Hepatocyte (in vitro differentiated cells): ENCODE measurements at regions not wholly inside any gene's neighbourhood (a gene's known extent, or its start where the extent isn't known, plus 50 kb on each side); places are given as distances from the start of the nearest gene placed in this dataset.

Source experiments
- DNase-seq: peaks from one replicate; pipeline ENCODE4 v3.0.0-alpha.2; 2016; ENCODE audit warnings: low spot score
- H2AFZ ChIP-seq: fragments of 200-600 bp; sonication (generic); 2 replicates; pipeline ENCODE4 v1.6.0; 2016; ENCODE audit warnings: antibody characterized with exemption, mild to moderate bottlenecking
- H3K27ac ChIP-seq: fragments of 200-600 bp; sonication (generic); 2 replicates; pipeline ENCODE4 v1.5.1; 2016; ENCODE audit warnings: mild to moderate bottlenecking
- H3K27me3 ChIP-seq: fragments of 200-600 bp; sonication (generic); 2 replicates; pipeline ENCODE4 v1.6.1; 2016
- H3K36me3 ChIP-seq: fragments of 200-600 bp; sonication (generic); replicated peaks from 2 replicates; pipeline ENCODE4 v1.5.1; 2016; ENCODE audit warnings: low read depth; ENCODE audit not compliant: insufficient read depth
- H3K4me1 ChIP-seq: fragments of 200-600 bp; sonication (generic); 2 replicates; pipeline ENCODE4 v1.5.1; 2016; ENCODE audit warnings: mild to moderate bottlenecking, moderate library complexity; ENCODE audit not compliant: insufficient read depth
- H3K4me2 ChIP-seq: fragments of 200-600 bp; sonication (generic); 2 replicates; pipeline ENCODE4 v1.6.0; 2016
- H3K4me3 ChIP-seq: fragments of 200-600 bp; sonication (generic); 2 replicates; pipeline ENCODE4 v1.5.1; 2016; ENCODE audit warnings: mild to moderate bottlenecking
- H3K79me2 ChIP-seq: fragments of 200-600 bp; sonication (generic); 2 replicates; pipeline ENCODE4 v1.6.0; 2017; ENCODE audit warnings: mild to moderate bottlenecking
- H3K9me2 ChIP-seq: fragments of 200-600 bp; sonication (generic); replicated peaks from 2 replicates; pipeline ENCODE4 v1.6.0; 2017; ENCODE audit warnings: mild to moderate bottlenecking; ENCODE audit not compliant: insufficient read depth
- H3K9me3 ChIP-seq: fragments of 200-600 bp; sonication (generic); 2 replicates; pipeline ENCODE4 v1.5.1; 2016; ENCODE audit warnings: low read depth, mild to moderate bottlenecking
- H4K20me1 ChIP-seq: fragments of 200-600 bp; sonication (generic); 2 replicates; pipeline ENCODE4 v1.6.0; 2016; ENCODE audit warnings: mild to moderate bottlenecking; ENCODE audit not compliant: insufficient read depth, poor library complexity, severe bottlenecking
- CTCF ChIP-seq: fragments of 200-600 bp; sonication (generic); IDR thresholded peaks from 2 replicates; pipeline ENCODE4 v1.5.1; 2016; ENCODE audit warnings: antibody characterized with exemption, mild to moderate bottlenecking; ENCODE audit not compliant: poor library complexity
- EZH2 ChIP-seq: fragments of 200-600 bp; sonication (generic); IDR thresholded peaks from 2 replicates; pipeline ENCODE4 v1.6.1; 2016; ENCODE audit warnings: antibody characterized with exemption, mild to moderate bottlenecking, borderline replicate concordance
- EZH2phosphoT487 ChIP-seq: fragments of 200-600 bp; sonication (generic); IDR thresholded peaks from one replicate; pipeline ENCODE4 v1.6.1; 2018; ENCODE audit warnings: antibody characterized with exemption, mild to moderate bottlenecking, low read depth, moderate library complexity; ENCODE audit not compliant: unreplicated experiment, severe bottlenecking
- WGBS: methylation state at CpG from one replicate; pipeline ENCODE4 v1.1.6; 2016; ENCODE audit warnings: low lambda C conversion rate; ENCODE audit errors: missing lambda C conversion rate; 5-methylcytosine and 5-hydroxymethylcytosine counted together

- no peaks in the 10 kb centered on the region for H3K9me3 ChIP-seq
- H3K4me2 ChIP-seq, result no peak overlapping the region
- H3K4me1 ChIP-seq, result no peaks in the 10 kb centered on the region
- DNase-seq, result no peak
- H3K79me2 ChIP-seq, result no peaks in the 10 kb centered on the region
- H3K9me2 ChIP-seq, result no peaks in the 10 kb centered on the region
- no peaks in the 10 kb centered on the region for H3K36me3 ChIP-seq
- no peak overlapping the region for H2AFZ ChIP-seq
- no peak for TF ChIP-seq EZH2phosphoT487
- H3K27me3 ChIP-seq, result no peaks in the 10 kb centered on the region
- no peaks in the 10 kb centered on the region for H4K20me1 ChIP-seq
- H3K4me3 ChIP-seq, result no peak overlapping the region
- H3K27ac ChIP-seq, result no peak overlapping the region
- WGBS, result 65% methylated on average over 2 of the region's 2 CpGs
These were observed 67.4 kb upstream of the SNRPB2 start for GRCh38 chr20:16662467-16662866.

DNA sequence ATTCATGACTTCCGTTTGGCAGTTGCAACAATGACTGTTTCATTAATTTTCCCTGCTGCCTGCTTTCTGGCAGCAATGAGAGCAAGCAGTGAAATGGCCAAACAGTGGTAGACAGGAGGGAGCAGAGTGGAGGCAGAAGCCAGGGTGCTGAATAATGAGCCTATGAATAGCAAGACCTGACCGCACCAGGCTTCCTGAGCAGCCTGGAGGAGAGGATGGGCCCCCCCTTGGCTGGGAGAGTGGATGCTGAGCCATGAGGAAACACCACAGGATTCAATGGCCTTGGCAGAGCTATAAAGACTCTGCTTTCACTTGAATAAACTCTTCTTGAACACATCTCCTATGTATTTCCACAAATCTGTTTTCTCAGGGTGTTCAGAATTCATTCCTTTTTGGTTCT, 68.1 kb upstream of the SNRPB2 start:
- H3K36me3 ChIP-seq, result no peaks in the 10 kb centered on the region
- TF ChIP-seq EZH2, result no peak
- TF ChIP-seq EZH2phosphoT487, result no peak
- no peak for TF ChIP-seq CTCF
- H4K20me1 ChIP-seq, result no peaks in the 10 kb centered on the region
- H3K4me1 ChIP-seq, result no peaks in the 10 kb centered on the region
- no peaks in the 10 kb centered on the region for H3K9me3 ChIP-seq
- H3K4me3 ChIP-seq, result no peak overlapping the region
- H3K79me2 ChIP-seq, result no peaks in the 10 kb centered on the region
- no peaks in the 10 kb centered on the region for H3K27me3 ChIP-seq
- no peak overlapping the region for H3K27ac ChIP-seq
- no peak for DNase-seq
- 78% methylated on average over 2 of the region's 2 CpGs for WGBS
- H2AFZ ChIP-seq, result no peak overlapping the region
- no peaks in the 10 kb centered on the region for H3K9me2 ChIP-seq
- H3K4me2 ChIP-seq, result no peak overlapping the region

DNA sequence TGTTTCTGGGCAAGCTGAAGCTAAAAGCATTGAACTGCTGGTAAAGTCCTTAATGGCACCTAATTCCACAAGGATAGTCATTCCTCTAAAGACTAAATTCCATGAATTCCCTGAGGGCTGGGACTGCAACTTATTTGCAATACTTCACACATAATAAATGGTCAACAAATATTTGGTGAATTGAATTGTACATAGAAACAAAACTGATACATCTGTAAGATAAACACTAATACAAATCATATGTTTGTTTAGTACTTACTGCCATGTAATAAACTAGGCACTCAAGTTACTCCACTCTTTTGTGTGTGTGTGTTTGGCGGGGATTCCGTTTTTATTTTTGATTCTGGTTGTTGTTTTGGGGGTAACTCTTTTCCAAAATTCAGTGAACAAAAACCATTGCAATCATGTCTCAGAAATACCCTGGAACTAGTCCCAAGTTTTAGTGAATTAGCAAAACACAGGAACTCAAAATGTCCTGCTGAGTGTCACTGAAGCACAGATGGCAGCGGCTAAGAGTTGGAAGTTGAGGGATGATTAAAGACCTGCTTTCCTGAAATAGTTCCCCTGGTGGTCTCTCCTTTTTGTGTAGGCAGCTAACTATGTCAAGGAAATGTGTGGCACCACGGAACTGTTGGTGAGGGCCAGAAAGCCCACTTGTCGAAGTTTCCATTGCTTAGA, 74.8 kb upstream of the SNRPB2 start:
- H3K4me1 ChIP-seq, result peaks cover 4% of the 10 kb centered on the region
- H3K27me3 ChIP-seq, result no peaks in the 10 kb centered on the region
- peak overlapping the region; percentile 15 for H3K4me2 ChIP-seq
- no peak overlapping the region for H3K4me3 ChIP-seq
- WGBS, result 62% methylated on average over 5 of the region's 5 CpGs
- H2AFZ ChIP-seq, result no peak overlapping the region
- H3K9me2 ChIP-seq, result no peaks in the 10 kb centered on the region
- H3K9me3 ChIP-seq, result no peaks in the 10 kb centered on the region
- no peaks in the 10 kb centered on the region for H3K79me2 ChIP-seq
- no peaks in the 10 kb centered on the region for H4K20me1 ChIP-seq
- no peaks in the 10 kb centered on the region for H3K36me3 ChIP-seq
- TF ChIP-seq EZH2phosphoT487 (peak; percentile 79), EZH2 (no peak)
- H3K27ac ChIP-seq, result peak overlapping the region; percentile 42
- no peak for DNase-seq

DNA sequence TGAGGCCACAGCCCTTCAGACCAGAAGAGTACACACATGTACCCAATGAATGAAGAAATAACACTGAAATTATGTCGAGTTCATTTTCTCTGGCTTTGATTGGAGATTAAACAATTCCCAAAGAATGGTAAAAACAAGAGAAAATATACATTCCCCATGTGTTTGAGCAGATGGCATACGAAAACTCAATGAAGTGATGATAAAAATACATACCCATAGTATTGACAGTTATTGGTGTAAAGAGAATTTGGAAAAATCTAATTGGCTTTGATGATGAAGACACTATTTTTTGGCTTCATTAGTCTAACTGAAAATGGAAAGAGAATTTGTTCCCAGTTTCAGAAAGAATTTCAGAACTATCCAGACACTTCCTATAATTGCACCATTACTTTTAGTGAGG, 76.6 kb upstream of the SNRPB2 start:
- Histone ChIP-seq H3K4me2 (no peak overlapping the region), H3K9me2 (no peaks in the 10 kb centered on the region), H4K20me1 (no peaks in the 10 kb centered on the region), H3K27me3 (no peaks in the 10 kb centered on the region), H3K4me1 (peaks cover 4% of the 10 kb centered on the region), H3K27ac (no peak overlapping the region), H3K79me2 (no peaks in the 10 kb centered on the region), H3K36me3 (no peaks in the 10 kb centered on the region), H2AFZ (no peak overlapping the region), H3K4me3 (no peak overlapping the region), H3K9me3 (no peaks in the 10 kb centered on the region)
- TF ChIP-seq CTCF, result no peak
- no peak for TF ChIP-seq EZH2
- no peak for TF ChIP-seq EZH2phosphoT487
- no peak for DNase-seq
- WGBS, result 88% methylated on average over 2 of the region's 2 CpGs
